K562 (cell line): ENCODE measurements at regions not wholly inside any gene's neighbourhood (a gene's known extent, or its start where the extent isn't known, plus 50 kb on each side); places are given as distances from the start of the nearest gene placed in this dataset.

Source experiments
- ATAC-seq: fragments of 200-7000 bp; cut with Tn5 transposase; 3 replicates; pipeline ENCODE4 v1.9.1; 2020; ENCODE audit warnings: moderate library complexity
- BruUV-seq: library from RNA; stranded (reverse); fragments of 400-500 nt; replicated peaks from 2 replicates; lab custom pipeline; 2021; lab: Mats Ljungman, UMichigan
- CTCF ChIA-PET: fragments of 300-600 bp; formaldehyde crosslinking; extraction: SDS; loops from one replicate; lab custom pipeline; 2021; ENCODE audit warnings: low intra/inter-chr PET ratio; lab: Yijun Ruan, JAX
- POLR2A ChIA-PET: fragments of 300-600, 350-650 bp; sonication (Branson Sonifier 250); formaldehyde crosslinking; extraction: SDS; loops from one replicate; lab custom pipeline; 2021; ENCODE audit warnings: antibody characterized with exemption, inconsistent platforms; lab: Yijun Ruan, JAX
- DNase-seq, 4 experiments: peaks; one replicate each; pipeline versions ENCODE4 v3.0.0 to v3.0.0-alpha.2; 2011 to 2018; ENCODE audit warnings: low spot score in 3 of 4, mixed read lengths in 3 of 4; ENCODE audit errors: extremely low read depth in 1 of 4
- FAIRE-seq: peaks from 2 replicates; lab custom pipeline; 2011; peaks lifted over from hg19 to GRCh38; lab: Jason Lieb, UNC
- H2AFZ ChIP-seq: 2 replicates; pipeline ENCODE4 v1.6.0; 2011; ENCODE audit warnings: low read depth, low read length, control low read depth, inconsistent platforms
- H3K27ac ChIP-seq: fragments of 200-600 bp; 3 replicates; pipeline ENCODE4 v1.8.0; 2011; ENCODE audit warnings: low read depth, mild to moderate bottlenecking, control low read depth, inconsistent platforms, low read length, moderate library complexity, mixed read lengths; ENCODE audit errors: extremely low read depth
- H3K27me3 ChIP-seq, 2 experiments: fragments of 300-600 bp in 1 of 2; 2 replicates in 1 of 2; 3 replicates in 1 of 2; pipeline versions ENCODE4 v1.6.0 to v1.8.0; 2011; ENCODE audit warnings: inconsistent platforms in 2 of 2, low read length in 2 of 2, mild to moderate bottlenecking in 1 of 2, mixed read lengths in 1 of 2, moderate library complexity in 1 of 2; ENCODE audit not compliant: control insufficient read depth in 2 of 2, insufficient read depth in 2 of 2
- H3K36me3 ChIP-seq: fragments of 300-600 bp; 3 replicates; pipeline ENCODE4 v1.8.0; 2011; ENCODE audit warnings: mild to moderate bottlenecking, low read length, inconsistent platforms; ENCODE audit not compliant: control insufficient read depth, insufficient read depth
- H3K4me1 ChIP-seq, 2 experiments: fragments of 200-600 bp in 1 of 2; replicated peaks in 1 of 2; 2 replicates in 1 of 2; 3 replicates in 1 of 2; pipeline versions ENCODE4 v1.5.1 to v1.8.0; 2011; ENCODE audit warnings: inconsistent platforms in 2 of 2, low read length in 2 of 2, mild to moderate bottlenecking in 1 of 2, mixed read lengths in 1 of 2, moderate library complexity in 1 of 2; ENCODE audit not compliant: control insufficient read depth in 2 of 2, insufficient read depth in 2 of 2
- H3K4me2 ChIP-seq: 2 replicates; pipeline ENCODE4 v1.6.1; 2011; ENCODE audit warnings: low read length, control low read depth, inconsistent platforms, mixed read lengths; ENCODE audit not compliant: insufficient read depth
- H3K4me3 ChIP-seq: fragments of 200-600 bp; sonication (generic), shearing (Covaris generic); 2 replicates; pipeline ENCODE4 v1.5.1; 2016; ENCODE audit warnings: control low read depth, inconsistent platforms
- H3K79me2 ChIP-seq: fragments of 200-600 bp; 3 replicates; pipeline ENCODE4 v1.8.0; 2011; ENCODE audit warnings: low read length, inconsistent platforms; ENCODE audit not compliant: control insufficient read depth, insufficient read depth
- H3K9ac ChIP-seq, 2 experiments: 2 replicates each; pipeline versions ENCODE4 v1.6.0 to v1.6.1; 2011; ENCODE audit warnings: low read depth in 2 of 2, low read length in 2 of 2, control low read depth in 1 of 2, inconsistent platforms in 1 of 2, mild to moderate bottlenecking in 1 of 2, mixed read lengths in 1 of 2; ENCODE audit not compliant: insufficient read depth in 1 of 2
- H3K9me1 ChIP-seq: one replicate; pipeline ENCODE4 v1.6.0; 2011; ENCODE audit warnings: inconsistent platforms, mild to moderate bottlenecking, low read length, moderate library complexity; ENCODE audit not compliant: control insufficient read depth, insufficient read depth
- H3K9me3 ChIP-seq: replicated peaks from 2 replicates; pipeline ENCODE4 v1.5.1; 2011; ENCODE audit warnings: low read depth, low read length, inconsistent platforms; ENCODE audit not compliant: control insufficient read depth, insufficient read depth
- H4K20me1 ChIP-seq: replicated peaks from 2 replicates; pipeline ENCODE4 v1.6.1; 2011; ENCODE audit warnings: low read length, inconsistent platforms, mixed read lengths; ENCODE audit not compliant: control insufficient read depth, insufficient read depth
- CLOCK ChIP-seq: fragments of 250-450 bp; sonication (Bioruptor Pico); IDR thresholded peaks from 2 replicates; pipeline ENCODE4 v1.4.0; 2020; ENCODE audit warnings: mild to moderate bottlenecking, moderate library complexity, borderline replicate concordance
- CSDE1 ChIP-seq, 2 experiments: fragments of 450-650 bp; IDR thresholded peaks; 2 replicates each; pipeline ENCODE4 v1.6.1; 2016; ENCODE audit warnings: mild to moderate bottlenecking in 1 of 2
- E2F6 ChIP-seq, 2 experiments: IDR thresholded peaks; 2 replicates each; pipeline ENCODE4 v1.6.1; 2011; ENCODE audit warnings: borderline replicate concordance in 1 of 2, control low read depth in 1 of 2, low read depth in 1 of 2, low read length in 1 of 2, mild to moderate bottlenecking in 1 of 2, mixed read lengths in 1 of 2, moderate library complexity in 1 of 2; ENCODE audit not compliant: insufficient read depth in 1 of 2, insufficient read length in 1 of 2, poor library complexity in 1 of 2, severe bottlenecking in 1 of 2; ENCODE audit errors: extremely low read depth in 1 of 2
- WGBS: fragments of 100-300 bp; shearing (Covaris generic); methylation state at CpG from one replicate; pipeline ENCODE4 v1.1.6; 2016; ENCODE audit warnings: low coverage, mixed read lengths; ENCODE audit not compliant: insufficient coverage; ENCODE audit errors: missing lambda C conversion rate; 5-methylcytosine and 5-hydroxymethylcytosine counted together
- in situ Hi-C: fragments of 300-500 bp; cut with MboI; formaldehyde crosslinking; loops from 4 replicates; pipeline ENCODE4 v1.15.0; 2018; ENCODE audit warnings: inconsistent platforms, mixed read lengths
- intact Hi-C: fragments of 100-400 bp; cut with micrococcal nuclease; formaldehyde crosslinking; loops from 2 replicates; pipeline ENCODE4 v1.14.2; 2022

GRCh38 chr7:68707159-68707558, 891.1 kb upstream of the AUTS2 start:
- POLR2A ChIA-PET: no interaction called here
- H3K4me3 ChIP-seq: no peak overlapping the region
- 0% methylated on average over 5 of the region's 5 CpGs for WGBS
- BruUV-seq: no TSS peak
- FAIRE-seq (no peak), DNase-seq (no peak), ATAC-seq (no peak)
- no peak overlapping the region for H2AFZ ChIP-seq
- intact Hi-C loops (no loop called here), in situ Hi-C loops (no loop called here)
- H3K9me3 ChIP-seq: no peaks in the 10 kb centered on the region
- no peak for TF ChIP-seq CSDE1 (IDR thresholded peaks at IDR 0.05)
- TF ChIP-seq CLOCK (CRISPR knock-in tag): no peak
- no peak for TF ChIP-seq E2F6 (IDR thresholded peaks at IDR 0.05; ENCODE audit: borderline replicate concordance in 1 of 2, extremely low read depth in 1 of 2, insufficient read depth in 1 of 2, insufficient read length in 1 of 2, low read depth in 1 of 2, low read length in 1 of 2, poor library complexity in 1 of 2, severe bottlenecking in 1 of 2)
- H4K20me1 ChIP-seq: no peaks in the 10 kb centered on the region
- H3K9me1 ChIP-seq: no peaks in the 10 kb centered on the region
- H3K79me2 ChIP-seq: no peaks in the 10 kb centered on the region
- H3K4me1 ChIP-seq: no peaks in the 10 kb centered on the region
- no peak overlapping the region for H3K9ac ChIP-seq
- H3K4me2 ChIP-seq: no peak overlapping the region
- H3K36me3 ChIP-seq: no peaks in the 10 kb centered on the region
- CTCF ChIA-PET: no interaction called here
- H3K27me3 ChIP-seq: no peaks in the 10 kb centered on the region; a peak in 1 of 5 replicates
- no peak overlapping the region for H3K27ac ChIP-seq
